DOHH2 (cell line): ENCODE measurements at regions not wholly inside any gene's neighbourhood (a gene's known extent, or its start where the extent isn't known, plus 50 kb on each side); places are given as distances from the start of the nearest gene placed in this dataset.

ENCODE experiments used
- H3F3A ChIP-seq: fragments of 200-600 bp; sonication (generic), shearing (Covaris generic); 2 replicates; pipeline ENCODE4 v1.6.0; 2016; ENCODE audit warnings: antibody characterized with exemption, mild to moderate bottlenecking; ENCODE audit not compliant: control insufficient read depth, insufficient read depth
- H3K27ac ChIP-seq: fragments of 200-600 bp; sonication (generic); 2 replicates; pipeline ENCODE4 v1.5.1; 2014; ENCODE audit warnings: low read depth, mild to moderate bottlenecking, low read length, moderate library complexity
- H3K27me3 ChIP-seq: fragments of 200-600 bp; sonication (generic); 2 replicates; pipeline ENCODE4 v1.6.1; 2014; ENCODE audit warnings: mild to moderate bottlenecking, low read length, mixed read lengths; ENCODE audit not compliant: control insufficient read depth
- H3K36me3 ChIP-seq: fragments of 200-600 bp; sonication (generic); 2 replicates; pipeline ENCODE4 v1.6.1; 2014; ENCODE audit warnings: mild to moderate bottlenecking, low read length, moderate library complexity, mixed read lengths; ENCODE audit not compliant: control insufficient read depth
- H3K4me1 ChIP-seq: fragments of 200-600 bp; sonication (generic); 2 replicates; pipeline ENCODE4 v1.6.1; 2014; ENCODE audit warnings: mild to moderate bottlenecking, low read length, mixed read lengths; ENCODE audit not compliant: control insufficient read depth
- H3K4me2 ChIP-seq: fragments of 200-600 bp; sonication (generic); 2 replicates; pipeline ENCODE4 v1.6.0; 2014; ENCODE audit warnings: mild to moderate bottlenecking, low read length, moderate library complexity
- H3K4me3 ChIP-seq: fragments of 200-600 bp; sonication (generic); 2 replicates; pipeline ENCODE4 v1.5.1; 2014; ENCODE audit warnings: mild to moderate bottlenecking, low read length, mixed read lengths
- H3K79me2 ChIP-seq: fragments of 200-600 bp; sonication (generic); 2 replicates; pipeline ENCODE4 v1.6.1; 2014; ENCODE audit warnings: mild to moderate bottlenecking, low read length, mixed read lengths; ENCODE audit not compliant: control insufficient read depth
- H3K9me2 ChIP-seq: fragments of 200-600 bp; sonication (generic); replicated peaks from 2 replicates; pipeline ENCODE4 v1.6.1; 2014; ENCODE audit warnings: mild to moderate bottlenecking, low read length, mixed read lengths; ENCODE audit not compliant: control insufficient read depth
- H3K9me3 ChIP-seq: fragments of 200-600 bp; sonication (generic); 2 replicates; pipeline ENCODE4 v1.6.1; 2014; ENCODE audit warnings: antibody characterized with exemption, low read length, mixed read lengths; ENCODE audit not compliant: control insufficient read depth, insufficient read depth
- H4K20me1 ChIP-seq: fragments of 200-600 bp; sonication (generic); 2 replicates; pipeline ENCODE4 v1.6.0; 2014; ENCODE audit warnings: low read depth, mild to moderate bottlenecking, antibody characterized with exemption, low read length, moderate library complexity; ENCODE audit not compliant: control insufficient read depth, insufficient read depth
- EZH2phosphoT487 ChIP-seq: fragments of 200-600 bp; sonication (generic); IDR thresholded peaks from 2 replicates; pipeline ENCODE4 v1.6.1; 2017; ENCODE audit warnings: borderline replicate concordance, mild to moderate bottlenecking, antibody characterized with exemption, low read length, moderate library complexity, mixed read lengths
- TF ChIP-seq, protein P1 (sequence below): fragments of 200-600 bp; sonication (generic); IDR thresholded peaks from one replicate; pipeline ENCODE4 v1.5.1; 2014; ENCODE audit warnings: antibody characterized with exemption, mild to moderate bottlenecking, low read depth, low read length; ENCODE audit not compliant: poor library complexity, severe bottlenecking

DNA sequence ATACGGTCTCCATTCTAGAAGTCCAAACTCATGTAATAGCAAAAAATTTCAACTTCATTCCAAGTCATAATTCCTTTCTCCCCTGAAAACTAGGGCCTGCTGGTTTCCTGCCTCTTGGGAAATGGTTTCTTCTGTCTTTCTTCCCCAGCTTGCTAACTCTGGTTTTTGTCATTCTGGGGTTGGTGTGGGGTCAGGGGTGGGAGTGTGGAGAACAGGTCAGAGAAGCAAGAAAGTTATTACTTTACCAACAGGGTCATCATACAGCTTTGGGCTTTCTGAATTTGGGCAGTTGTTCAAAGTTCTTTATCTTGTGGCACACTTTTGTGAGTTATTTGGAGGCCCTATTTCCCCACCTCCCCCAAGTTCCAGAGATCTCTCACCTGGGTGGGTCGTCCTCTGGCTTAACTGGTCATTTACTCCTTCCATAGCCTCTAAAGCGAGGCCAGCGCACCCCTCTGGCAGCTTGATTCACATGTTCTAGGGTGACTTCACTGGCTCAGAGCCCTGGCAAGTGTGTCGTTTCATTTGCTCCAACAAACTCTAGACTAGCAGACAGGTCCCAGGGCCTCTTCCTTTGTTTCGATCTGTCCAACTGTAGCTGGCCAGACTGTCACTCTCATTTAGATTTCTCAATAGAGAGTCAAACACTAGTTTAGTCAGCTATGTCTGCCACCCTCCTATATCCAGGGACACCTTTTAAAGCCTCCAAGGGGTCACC lies 161.2 kb downstream of the JCAD start:
- H3K9me2 ChIP-seq: no peaks in the 10 kb centered on the region
- H3K27me3 ChIP-seq: no peaks in the 10 kb centered on the region
- no peaks in the 10 kb centered on the region for H3K9me3 ChIP-seq
- no peak overlapping the region for H3K27ac ChIP-seq
- no peaks in the 10 kb centered on the region for H3K4me1 ChIP-seq
- no peaks in the 10 kb centered on the region for H3K36me3 ChIP-seq
- TF ChIP-seq, protein P1, sequence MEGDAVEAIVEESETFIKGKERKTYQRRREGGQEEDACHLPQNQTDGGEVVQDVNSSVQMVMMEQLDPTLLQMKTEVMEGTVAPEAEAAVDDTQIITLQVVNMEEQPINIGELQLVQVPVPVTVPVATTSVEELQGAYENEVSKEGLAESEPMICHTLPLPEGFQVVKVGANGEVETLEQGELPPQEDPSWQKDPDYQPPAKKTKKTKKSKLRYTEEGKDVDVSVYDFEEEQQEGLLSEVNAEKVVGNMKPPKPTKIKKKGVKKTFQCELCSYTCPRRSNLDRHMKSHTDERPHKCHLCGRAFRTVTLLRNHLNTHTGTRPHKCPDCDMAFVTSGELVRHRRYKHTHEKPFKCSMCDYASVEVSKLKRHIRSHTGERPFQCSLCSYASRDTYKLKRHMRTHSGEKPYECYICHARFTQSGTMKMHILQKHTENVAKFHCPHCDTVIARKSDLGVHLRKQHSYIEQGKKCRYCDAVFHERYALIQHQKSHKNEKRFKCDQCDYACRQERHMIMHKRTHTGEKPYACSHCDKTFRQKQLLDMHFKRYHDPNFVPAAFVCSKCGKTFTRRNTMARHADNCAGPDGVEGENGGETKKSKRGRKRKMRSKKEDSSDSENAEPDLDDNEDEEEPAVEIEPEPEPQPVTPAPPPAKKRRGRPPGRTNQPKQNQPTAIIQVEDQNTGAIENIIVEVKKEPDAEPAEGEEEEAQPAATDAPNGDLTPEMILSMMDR: no peak
- TF ChIP-seq EZH2phosphoT487: no peak
- H3K79me2 ChIP-seq: no peaks in the 10 kb centered on the region
- no peak overlapping the region for H3K4me3 ChIP-seq
- no peaks in the 10 kb centered on the region for H4K20me1 ChIP-seq
- H3F3A ChIP-seq: no peaks in the 10 kb centered on the region
- H3K4me2 ChIP-seq: no peak overlapping the region

DNA sequence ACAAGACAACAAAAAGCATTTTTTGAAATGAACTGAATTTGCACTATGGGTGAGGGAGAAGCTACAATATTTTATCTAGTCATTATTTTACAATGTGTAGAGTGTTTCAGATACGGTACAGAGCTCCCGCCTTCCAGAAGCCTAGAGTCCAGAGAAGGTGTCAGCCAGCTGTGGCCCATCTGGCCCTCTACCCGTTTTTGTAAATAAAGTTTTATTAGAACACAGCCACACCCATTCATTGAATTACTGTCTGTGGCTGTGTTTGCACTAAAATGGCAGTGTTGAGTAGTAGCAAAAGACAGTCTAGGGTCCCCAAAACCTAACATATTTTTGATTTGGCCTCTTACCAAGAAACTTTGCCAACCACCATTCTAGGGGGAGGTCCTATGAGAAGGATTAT lies 162.0 kb downstream of the JCAD start:
- no peak for TF ChIP-seq EZH2phosphoT487
- TF ChIP-seq, protein P1: no peak
- H3K27ac ChIP-seq: no peak overlapping the region

DNA sequence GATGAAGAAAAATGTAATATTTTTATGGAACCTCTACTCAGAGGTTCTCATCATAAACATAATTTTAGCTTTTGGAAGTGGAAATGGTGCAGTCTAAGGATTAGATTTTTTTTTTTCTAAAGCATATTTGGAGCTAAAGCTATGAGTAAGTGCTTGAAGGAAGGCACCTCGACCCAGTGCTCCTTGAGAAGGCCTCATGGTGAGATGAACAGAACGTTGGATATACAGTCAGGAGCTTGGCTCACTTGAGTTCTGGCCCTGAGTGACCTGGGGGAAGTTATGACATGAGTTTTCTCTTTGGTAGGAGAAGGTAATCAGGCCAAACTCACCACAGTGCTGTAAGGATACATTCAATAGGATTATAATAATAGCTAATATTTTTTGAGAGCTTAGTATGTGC lies 163.3 kb downstream of the JCAD start:
- Histone ChIP-seq H3K9me2 (no peaks in the 10 kb centered on the region), H3K27me3 (no peaks in the 10 kb centered on the region), H3K27ac (no peak overlapping the region), H4K20me1 (no peaks in the 10 kb centered on the region), H3K9me3 (no peaks in the 10 kb centered on the region), H3K4me2 (no peak overlapping the region), H3K4me3 (no peak overlapping the region), H3K36me3 (no peaks in the 10 kb centered on the region), H3K4me1 (no peaks in the 10 kb centered on the region), H3K79me2 (no peaks in the 10 kb centered on the region), H3F3A (no peaks in the 10 kb centered on the region)
- TF ChIP-seq EZH2phosphoT487: no peak
- TF ChIP-seq, protein P1: no peak

More for the DNA sequence above, 162.0 kb downstream of the JCAD start:
- no peak overlapping the region for H3K4me3 ChIP-seq
- H3K27me3 ChIP-seq: no peaks in the 10 kb centered on the region
- no peaks in the 10 kb centered on the region for H3K9me2 ChIP-seq
- H3F3A ChIP-seq: no peaks in the 10 kb centered on the region
- no peaks in the 10 kb centered on the region for H3K36me3 ChIP-seq
- H3K4me2 ChIP-seq: no peak overlapping the region
- no peaks in the 10 kb centered on the region for H3K79me2 ChIP-seq
- no peaks in the 10 kb centered on the region for H3K4me1 ChIP-seq
- no peaks in the 10 kb centered on the region for H4K20me1 ChIP-seq
- H3K9me3 ChIP-seq: no peaks in the 10 kb centered on the region
